Body of pancreas (tissue), 4 donors: ENCODE measurements at regions not wholly inside any gene's neighbourhood (a gene's known extent, or its start where the extent isn't known, plus 50 kb on each side); places are given as distances from the start of the nearest gene placed in this dataset.

ENCODE experiments used
- ATAC-seq: fragments of 150-250 bp; one replicate; pipeline ENCODE4 v1.9.1; 2016
- DNase-seq, 4 donors: peaks; one replicate each; pipeline ENCODE4 v3.0.0-alpha.2; 2019
- H3K27ac ChIP-seq, 4 donors: fragments of 200-600 bp; sonication (generic); 1 replicate in 3 of 4; 2 replicates in 1 of 4; pipeline versions ENCODE4 v1.5.1 to v1.6.1; 2016 to 2019; ENCODE audit warnings: mild to moderate bottlenecking in 1 of 4, mixed read lengths in 1 of 4, moderate library complexity in 1 of 4
- H3K27me3 ChIP-seq, 2 donors: fragments of 200-600 bp; sonication (generic); one replicate each; pipeline ENCODE4 v1.6.0; 2016; ENCODE audit warnings: mild to moderate bottlenecking in 1 of 2
- H3K36me3 ChIP-seq, 2 donors: fragments of 200-600 bp; sonication (generic); replicated peaks in 1 of 2; 2 replicates each; pipeline ENCODE4 v1.5.1; 2016; ENCODE audit warnings: low read depth in 2 of 2; ENCODE audit not compliant: insufficient read depth in 1 of 2
- H3K4me1 ChIP-seq: fragments of 200-600 bp; sonication (generic); one replicate; pipeline ENCODE4 v1.6.0; 2016
- H3K4me3 ChIP-seq, 2 donors: fragments of 200-600 bp; sonication (generic); 1 replicate in 1 of 2; 2 replicates in 1 of 2; pipeline ENCODE4 v1.5.1; 2016 to 2019
- H3K9me3 ChIP-seq, 3 donors: fragments of 200-600 bp; sonication (generic); 1 replicate in 2 of 3; 2 replicates in 1 of 3; pipeline ENCODE4 v1.5.1; 2016
- CTCF ChIP-seq, 7 experiments: fragments of 450-650 bp in 4 of 7; fragments of 200-600 bp in 3 of 7; sonication (generic) in 3 of 7; IDR thresholded peaks; one replicate each; pipeline ENCODE4 v1.5.1; 2016 to 2019; ENCODE audit warnings: antibody characterized with exemption in 7 of 7
- POLR2A ChIP-seq, 3 donors: fragments of 450-650 bp; IDR thresholded peaks; one replicate each; pipeline ENCODE4 v1.6.1; 2016; ENCODE audit warnings: antibody characterized with exemption in 3 of 3, mild to moderate bottlenecking in 2 of 3
- WGBS, 2 donors: methylation state at CpG; one replicate each; pipeline ENCODE4 v1.1.5; 2017; 5-methylcytosine and 5-hydroxymethylcytosine counted together
- intact Hi-C: fragments of 100-400 bp; cut with DNase I; formaldehyde crosslinking; loops from one replicate; pipeline ENCODE4 v1.15.1; 2023

DNA sequence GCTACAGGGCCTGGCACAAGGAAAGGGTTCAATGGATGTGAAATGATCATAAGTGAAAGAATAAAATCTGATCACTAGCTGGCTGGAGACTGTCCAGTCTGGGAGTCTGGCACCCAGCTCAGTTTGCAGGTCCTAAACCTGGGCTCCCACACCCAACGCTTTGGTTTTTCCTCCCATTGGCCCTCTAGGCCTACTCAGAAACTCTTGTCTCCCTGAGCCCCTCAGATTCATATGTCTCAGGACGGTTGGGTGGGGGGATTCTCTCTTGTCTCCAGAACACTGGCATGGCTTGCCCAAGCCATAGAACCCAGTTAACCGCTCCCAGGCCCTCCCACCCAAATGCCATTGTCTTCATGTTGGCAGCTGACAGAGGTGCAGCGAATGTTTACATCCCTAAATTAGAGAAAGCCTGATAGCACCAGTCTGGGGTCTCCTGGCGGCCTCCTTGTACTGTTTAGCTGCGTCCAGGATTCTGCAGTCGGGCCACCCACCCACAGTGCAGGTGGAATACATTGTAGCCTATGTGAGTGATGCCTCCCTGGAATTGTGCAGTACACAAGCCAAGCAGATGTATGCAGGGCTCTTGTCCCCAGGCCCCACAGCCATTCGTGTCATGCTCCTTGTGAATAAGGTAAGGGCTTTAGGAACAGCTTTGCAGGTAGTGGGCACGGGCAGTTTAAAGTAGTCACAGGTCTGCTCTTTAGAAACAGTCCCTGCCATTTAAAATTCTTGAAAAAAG is 266.3 kb downstream of the XXYLT1 start:
- Histone ChIP-seq H3K36me3 (no peaks in the 10 kb centered on the region), H3K27me3 (no peaks in the 10 kb centered on the region), H3K4me1 (peaks cover 8% of the 10 kb centered on the region), H3K9me3 (no peaks in the 10 kb centered on the region), H3K27ac (no peak overlapping the region), H3K4me3 (no peak overlapping the region)
- WGBS, 2 donors: 72 to 75% methylated on average over 9 of the region's 9 CpGs
- intact Hi-C loops: no loop called here
- TF ChIP-seq POLR2A (IDR thresholded peaks at IDR 0.05) (no peak), CTCF (IDR thresholded peaks at IDR 0.05) (no peak)
- DNase-seq (no peak), ATAC-seq (no peak)

- no peak for DNase-seq
- 74 to 82% methylated on average over 7 of the region's 7 CpGs for WGBS, 2 donors
- TF ChIP-seq POLR2A (IDR thresholded peaks at IDR 0.05) (no peak), CTCF (IDR thresholded peaks at IDR 0.05) (no peak)
- no peaks in the 10 kb centered on the region for H3K27me3 ChIP-seq
- no peaks in the 10 kb centered on the region for H3K9me3 ChIP-seq
- intact Hi-C loops: no loop called here
- H3K36me3 ChIP-seq: no peaks in the 10 kb centered on the region
- H3K4me1 ChIP-seq: peaks cover 8% of the 10 kb centered on the region
- ATAC-seq: no peak
- no peak overlapping the region for H3K27ac ChIP-seq
- H3K4me3 ChIP-seq: no peak overlapping the region
These were observed 265.7 kb downstream of the XXYLT1 start for GRCh38 chr3:195005251-195005620.

GRCh38 chr3:195005759-195006510 is 265.0 kb downstream of the XXYLT1 start:
- WGBS, 2 donors: 77 to 78% methylated on average over 12 to 18 of the region's 18 CpGs
- Histone ChIP-seq H3K4me1 (peaks cover 8% of the 10 kb centered on the region), H3K36me3 (no peaks in the 10 kb centered on the region), H3K9me3 (no peaks in the 10 kb centered on the region), H3K4me3 (no peak overlapping the region), H3K27me3 (no peaks in the 10 kb centered on the region), H3K27ac (no peak overlapping the region)
- no peak for ATAC-seq
- no peak for DNase-seq
- TF ChIP-seq CTCF (IDR thresholded peaks at IDR 0.05) (no peak), POLR2A (IDR thresholded peaks at IDR 0.05) (no peak)
- intact Hi-C loops: no loop called here

GRCh38 chr3:195007151-195007550 is 263.8 kb downstream of the XXYLT1 start:
- DNase-seq (no peak), ATAC-seq (no peak)
- no peak overlapping the region for H3K4me3 ChIP-seq
- H3K4me1 ChIP-seq: peaks cover 4% of the 10 kb centered on the region
- no peaks in the 10 kb centered on the region for H3K36me3 ChIP-seq
- intact Hi-C loops: no loop called here
- WGBS, 2 donors: 88 to 90% methylated on average over 3 to 5 of the region's 5 CpGs
- TF ChIP-seq CTCF (IDR thresholded peaks at IDR 0.05): no peak
- no peak for TF ChIP-seq POLR2A (IDR thresholded peaks at IDR 0.05)
- H3K27ac ChIP-seq: no peak overlapping the region
- no peaks in the 10 kb centered on the region for H3K27me3 ChIP-seq
- no peaks in the 10 kb centered on the region for H3K9me3 ChIP-seq
